A673 (cell line): ENCODE measurements at regions not wholly inside any gene's neighbourhood (a gene's known extent, or its start where the extent isn't known, plus 50 kb on each side); places are given as distances from the start of the nearest gene placed in this dataset.

Experiments
- BruUV-seq: library from RNA; stranded (reverse); fragments of 400-500 nt; replicated peaks from 2 replicates; lab custom pipeline; 2021; lab: Mats Ljungman, UMichigan
- CTCF ChIA-PET: fragments of 300-600 bp; sonication (Branson Sonifier 250); formaldehyde crosslinking; loops from one replicate; lab custom pipeline; 2022; ENCODE audit warnings: antibody characterized with exemption; lab: Charles Lee
- POLR2A ChIA-PET: fragments of 300-600 bp; sonication (Branson Sonifier 250); formaldehyde crosslinking; loops from one replicate; lab custom pipeline; 2022; ENCODE audit warnings: antibody characterized with exemption; ENCODE audit not compliant: low non-redundant PET; lab: Charles Lee
- DNase-seq: peaks from one replicate; pipeline ENCODE4 v3.0.0-alpha.2; 2015; ENCODE audit warnings: low spot score
- H3K27ac ChIP-seq: fragments of 200-600 bp; sonication (generic); 2 replicates; pipeline ENCODE4 v1.5.1; 2016; ENCODE audit warnings: mixed run types, low read depth, mild to moderate bottlenecking, mixed read lengths, antibody characterized with exemption, low read length; ENCODE audit not compliant: poor library complexity, severe bottlenecking
- H3K27me3 ChIP-seq: fragments of 200-600 bp; sonication (generic); replicated peaks from 2 replicates; pipeline ENCODE4 v1.6.1; 2017; ENCODE audit warnings: mixed run types, low read depth, mild to moderate bottlenecking, mixed read lengths, antibody characterized with exemption, low read length; ENCODE audit not compliant: insufficient read depth, poor library complexity
- H3K36me3 ChIP-seq: fragments of 200-600 bp; sonication (generic); 2 replicates; pipeline ENCODE4 v1.6.1; 2016; ENCODE audit warnings: mixed run types, mild to moderate bottlenecking, mixed read lengths, antibody characterized with exemption, low read length; ENCODE audit not compliant: insufficient read depth, poor library complexity, severe bottlenecking
- H3K4me1 ChIP-seq: fragments of 200-600 bp; sonication (generic); 2 replicates; pipeline ENCODE4 v1.6.1; 2017; ENCODE audit warnings: mixed run types, mild to moderate bottlenecking, mixed read lengths, antibody characterized with exemption, low read length; ENCODE audit not compliant: insufficient read depth, poor library complexity, severe bottlenecking
- H3K4me3 ChIP-seq: fragments of 200-600 bp; sonication (generic); 2 replicates; pipeline ENCODE4 v1.5.1; 2016; ENCODE audit warnings: low read depth, mixed run types, mild to moderate bottlenecking, mixed read lengths, low read length; ENCODE audit not compliant: poor library complexity, severe bottlenecking
- H3K9me3 ChIP-seq: fragments of 200-600 bp; sonication (generic); 2 replicates; pipeline ENCODE4 v1.6.1; 2016; ENCODE audit warnings: mixed run types, low read depth, mild to moderate bottlenecking, mixed read lengths, antibody characterized with exemption, low read length; ENCODE audit not compliant: poor library complexity, severe bottlenecking
- CTCF ChIP-seq: fragments of 300-800, 200-600 bp; sonication (generic); conservative IDR thresholded peaks from 2 replicates; pipeline ENCODE4 v1.5.1; 2017; ENCODE audit warnings: low read depth, mild to moderate bottlenecking, antibody characterized with exemption, low read length, moderate library complexity, mixed read lengths
- EZH2 ChIP-seq: fragments of 200-600 bp; sonication (generic); IDR thresholded peaks from 2 replicates; pipeline ENCODE4 v1.6.1; 2017; ENCODE audit warnings: borderline replicate concordance, low read depth, mild to moderate bottlenecking, mixed read lengths, antibody characterized with exemption, low read length; ENCODE audit not compliant: poor library complexity, severe bottlenecking
- intact Hi-C: fragments of 100-400 bp; cut with micrococcal nuclease; formaldehyde crosslinking; loops from one replicate; pipeline ENCODE4 v1.10.0; 2022; ENCODE audit not compliant: unreplicated experiment

DNA sequence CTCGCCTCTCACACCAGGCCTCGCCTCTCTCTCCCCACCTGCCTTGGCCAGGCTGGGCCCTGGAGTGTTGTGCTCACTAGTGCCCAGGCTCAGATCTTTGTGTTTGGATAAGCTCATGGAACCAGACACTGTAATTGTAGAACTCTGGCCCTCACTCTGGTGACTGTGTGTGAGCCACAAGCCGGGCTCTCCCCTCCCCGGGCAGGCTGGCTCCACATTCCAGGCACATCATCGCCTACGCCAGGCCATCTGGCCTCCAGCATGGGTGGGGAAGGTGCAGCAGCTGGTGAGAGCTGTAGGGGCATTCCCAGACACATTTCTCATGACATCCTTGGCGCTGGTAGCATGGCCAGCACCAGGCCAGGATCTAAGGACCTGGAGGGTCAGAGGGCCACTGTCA is 202.3 kb downstream of the RAB11FIP4 start:
- Histone ChIP-seq H3K36me3 (no peaks in the 10 kb centered on the region), H3K4me3 (no peak overlapping the region), H3K27ac (no peak overlapping the region), H3K27me3 (no peaks in the 10 kb centered on the region), H3K9me3 (no peaks in the 10 kb centered on the region), H3K4me1 (no peaks in the 10 kb centered on the region)
- DNase-seq, result no peak
- CTCF ChIA-PET, result no interaction called here
- no peak for TF ChIP-seq CTCF
- TF ChIP-seq EZH2, result no peak
- intact Hi-C loops, result no loop called here
- POLR2A ChIA-PET, result interaction anchor here (0.7 kb wide), 1 partner anchor 77 kb away, joined by 3 read pairs; no protein-coding TSS in a partner anchor
- no TSS peak for BruUV-seq

DNA sequence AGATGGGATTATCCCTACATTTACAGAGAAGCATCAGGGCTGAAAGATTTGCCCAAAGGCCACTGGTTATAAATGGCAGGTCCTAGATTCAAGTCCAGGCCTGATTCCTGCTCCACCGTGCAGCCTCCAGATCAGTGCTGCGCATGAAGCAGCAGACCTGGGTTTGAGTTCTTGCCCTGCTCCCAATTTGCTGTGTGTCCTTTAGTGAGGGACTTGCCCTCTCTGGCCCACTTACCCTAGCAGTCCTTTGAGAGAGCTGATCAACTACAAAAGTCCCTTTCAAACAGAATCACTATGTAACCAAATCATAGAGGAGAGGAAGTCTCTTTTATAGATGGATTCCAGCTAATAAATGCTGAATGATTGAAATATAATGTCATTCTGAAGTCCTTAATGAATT is 200.4 kb downstream of the RAB11FIP4 start:
- Histone ChIP-seq H3K4me3 (no peak overlapping the region), H3K36me3 (no peaks in the 10 kb centered on the region), H3K4me1 (no peaks in the 10 kb centered on the region), H3K9me3 (no peaks in the 10 kb centered on the region), H3K27me3 (no peaks in the 10 kb centered on the region), H3K27ac (no peak overlapping the region)
- intact Hi-C loops, result no loop called here
- no TSS peak for BruUV-seq
- TF ChIP-seq EZH2, result no peak
- no peak for TF ChIP-seq CTCF
- DNase-seq, result no peak
- ChIA-PET POLR2A (no interaction called here), CTCF (no interaction called here)

DNA sequence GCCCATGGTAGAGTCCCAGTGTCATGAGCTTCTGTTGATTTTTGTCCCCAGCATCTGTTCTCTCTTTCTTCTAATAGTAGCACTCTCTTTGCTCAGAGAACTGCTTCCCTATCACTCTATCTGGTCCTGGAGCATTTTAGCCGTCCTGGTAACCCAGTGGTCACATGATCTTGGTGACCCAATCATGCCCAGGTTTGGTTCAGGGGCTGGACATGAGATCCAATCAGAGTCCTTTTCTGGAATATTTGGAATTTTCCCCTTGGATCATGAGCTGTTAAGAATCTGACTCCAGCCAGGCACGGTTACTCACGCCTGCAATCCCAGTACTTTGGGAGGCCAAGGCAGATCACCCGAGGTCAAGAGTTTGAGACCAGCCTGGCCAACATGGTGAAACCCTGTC is 197.0 kb downstream of the RAB11FIP4 start:
- TF ChIP-seq CTCF, result no peak
- no peak for TF ChIP-seq EZH2
- Histone ChIP-seq H3K4me1 (no peaks in the 10 kb centered on the region), H3K27ac (no peak overlapping the region), H3K27me3 (no peaks in the 10 kb centered on the region), H3K36me3 (no peaks in the 10 kb centered on the region), H3K9me3 (no peaks in the 10 kb centered on the region), H3K4me3 (no peak overlapping the region)
- BruUV-seq, result no TSS peak
- intact Hi-C loops, result no loop called here
- POLR2A ChIA-PET, result no interaction called here
- CTCF ChIA-PET, result no interaction called here
- no peak for DNase-seq
